ENCODE measurements at regions not wholly inside any gene's neighbourhood (a gene's known extent, or its start where the extent isn't known, plus 50 kb on each side); places are given as distances from the start of the nearest gene placed in this dataset.

DNA sequence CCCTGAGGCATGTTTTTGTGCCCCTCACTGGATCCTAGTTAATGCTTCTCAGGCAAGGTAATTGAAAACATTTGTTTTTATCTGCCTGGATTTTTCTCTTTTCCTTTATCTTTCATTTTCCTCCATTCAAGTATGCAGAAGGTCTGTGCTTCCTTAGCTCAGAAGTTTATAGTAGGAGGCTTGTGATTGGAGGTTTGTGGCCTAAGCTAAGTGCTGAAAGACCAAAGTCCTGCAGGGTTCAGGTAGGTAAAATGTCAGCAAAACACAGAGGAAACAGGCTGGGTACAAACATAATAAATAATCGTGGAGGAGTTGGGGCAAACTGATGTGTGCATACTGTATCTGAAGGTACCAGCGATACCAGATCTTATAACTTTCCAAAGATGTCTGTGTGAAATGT lies 230.9 kb upstream of the KLF4 start:
- TF ChIP-seq, protein P1, sequence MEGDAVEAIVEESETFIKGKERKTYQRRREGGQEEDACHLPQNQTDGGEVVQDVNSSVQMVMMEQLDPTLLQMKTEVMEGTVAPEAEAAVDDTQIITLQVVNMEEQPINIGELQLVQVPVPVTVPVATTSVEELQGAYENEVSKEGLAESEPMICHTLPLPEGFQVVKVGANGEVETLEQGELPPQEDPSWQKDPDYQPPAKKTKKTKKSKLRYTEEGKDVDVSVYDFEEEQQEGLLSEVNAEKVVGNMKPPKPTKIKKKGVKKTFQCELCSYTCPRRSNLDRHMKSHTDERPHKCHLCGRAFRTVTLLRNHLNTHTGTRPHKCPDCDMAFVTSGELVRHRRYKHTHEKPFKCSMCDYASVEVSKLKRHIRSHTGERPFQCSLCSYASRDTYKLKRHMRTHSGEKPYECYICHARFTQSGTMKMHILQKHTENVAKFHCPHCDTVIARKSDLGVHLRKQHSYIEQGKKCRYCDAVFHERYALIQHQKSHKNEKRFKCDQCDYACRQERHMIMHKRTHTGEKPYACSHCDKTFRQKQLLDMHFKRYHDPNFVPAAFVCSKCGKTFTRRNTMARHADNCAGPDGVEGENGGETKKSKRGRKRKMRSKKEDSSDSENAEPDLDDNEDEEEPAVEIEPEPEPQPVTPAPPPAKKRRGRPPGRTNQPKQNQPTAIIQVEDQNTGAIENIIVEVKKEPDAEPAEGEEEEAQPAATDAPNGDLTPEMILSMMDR (conservative IDR thresholded peaks at IDR 0.05; ENCODE audit: low read length) = no peak
- TF ChIP-seq EZH2phosphoT487 (IDR thresholded peaks at IDR 0.05; ENCODE audit: borderline replicate concordance) = no peak

Data from Loucy (cell line).